SU-DHL-6 (cell line): ENCODE measurements at regions not wholly inside any gene's neighbourhood (a gene's known extent, or its start where the extent isn't known, plus 50 kb on each side); places are given as distances from the start of the nearest gene placed in this dataset.

Experiments
- H2AFZ ChIP-seq: fragments of 200-600 bp; sonication (generic); 2 replicates; pipeline ENCODE4 v1.6.1; 2014; ENCODE audit warnings: low read depth, mild to moderate bottlenecking, moderate library complexity, mixed read lengths, antibody characterized with exemption, low read length; ENCODE audit not compliant: severe bottlenecking
- H3F3A ChIP-seq: fragments of 200-600 bp; shearing (Covaris generic); 2 replicates; pipeline ENCODE4 v1.6.0; 2016; ENCODE audit warnings: antibody characterized with exemption, mild to moderate bottlenecking; ENCODE audit not compliant: insufficient read depth
- H3K27ac ChIP-seq: fragments of 200-600 bp; sonication (generic); 2 replicates; pipeline ENCODE4 v1.5.1; 2016; ENCODE audit warnings: low read depth, mild to moderate bottlenecking, low read length, moderate library complexity, mixed read lengths
- H3K27me3 ChIP-seq: fragments of 200-600 bp; sonication (generic), shearing (Covaris generic); 2 replicates; pipeline ENCODE4 v1.6.0; 2014; ENCODE audit warnings: mild to moderate bottlenecking, low read length
- H3K36me3 ChIP-seq: fragments of 200-600 bp; sonication (generic); 2 replicates; pipeline ENCODE4 v1.6.1; 2014; ENCODE audit warnings: mild to moderate bottlenecking, low read length, mixed read lengths
- H3K4me2 ChIP-seq: fragments of 300-600, 200-600 bp; shearing (Covaris generic), sonication (generic); 2 replicates; pipeline ENCODE4 v1.6.0; 2014; ENCODE audit warnings: low read length, low read depth, mild to moderate bottlenecking; ENCODE audit not compliant: poor library complexity, severe bottlenecking
- H3K4me3 ChIP-seq: fragments of 200-600 bp; sonication (generic); 2 replicates; pipeline ENCODE4 v1.5.1; 2014; ENCODE audit warnings: antibody characterized with exemption, low read length, mild to moderate bottlenecking, mixed read lengths; ENCODE audit not compliant: insufficient read depth, poor library complexity, severe bottlenecking
- H3K79me2 ChIP-seq: fragments of 200-600 bp; sonication (generic); 2 replicates; pipeline ENCODE4 v1.6.1; 2014; ENCODE audit warnings: mild to moderate bottlenecking, low read length, moderate library complexity; ENCODE audit not compliant: insufficient read depth
- H3K9ac ChIP-seq: fragments of 200-600 bp; sonication (generic); 2 replicates; pipeline ENCODE4 v1.7.0; 2014; ENCODE audit warnings: mild to moderate bottlenecking, low read length
- H3K9me2 ChIP-seq: fragments of 200-600 bp; sonication (generic); replicated peaks from 2 replicates; pipeline ENCODE4 v1.6.1; 2014; ENCODE audit warnings: low read length; ENCODE audit not compliant: insufficient read depth
- H3K9me3 ChIP-seq: fragments of 200-600 bp; sonication (generic); 2 replicates; pipeline ENCODE4 v1.6.1; 2014; ENCODE audit warnings: low read length, mixed read lengths; ENCODE audit not compliant: insufficient read depth
- H4K20me1 ChIP-seq: fragments of 200-600 bp; sonication (generic); 2 replicates; pipeline ENCODE4 v1.6.1; 2014; ENCODE audit warnings: low read depth, mild to moderate bottlenecking, antibody characterized with exemption, low read length, moderate library complexity, mixed read lengths
- EZH2phosphoT487 ChIP-seq: fragments of 200-600 bp; sonication (generic), shearing (Covaris generic); conservative IDR thresholded peaks from 2 replicates; pipeline ENCODE4 v1.6.1; 2018; ENCODE audit warnings: mild to moderate bottlenecking, antibody characterized with exemption, low read length, moderate library complexity, mixed read lengths
- TF ChIP-seq, protein P1 (sequence below): fragments of 200-600 bp; sonication (generic); IDR thresholded peaks from one replicate; pipeline ENCODE4 v1.5.1; 2017; ENCODE audit warnings: antibody characterized with exemption, mild to moderate bottlenecking, low read length, moderate library complexity; ENCODE audit not compliant: insufficient read depth, poor library complexity, severe bottlenecking

DNA sequence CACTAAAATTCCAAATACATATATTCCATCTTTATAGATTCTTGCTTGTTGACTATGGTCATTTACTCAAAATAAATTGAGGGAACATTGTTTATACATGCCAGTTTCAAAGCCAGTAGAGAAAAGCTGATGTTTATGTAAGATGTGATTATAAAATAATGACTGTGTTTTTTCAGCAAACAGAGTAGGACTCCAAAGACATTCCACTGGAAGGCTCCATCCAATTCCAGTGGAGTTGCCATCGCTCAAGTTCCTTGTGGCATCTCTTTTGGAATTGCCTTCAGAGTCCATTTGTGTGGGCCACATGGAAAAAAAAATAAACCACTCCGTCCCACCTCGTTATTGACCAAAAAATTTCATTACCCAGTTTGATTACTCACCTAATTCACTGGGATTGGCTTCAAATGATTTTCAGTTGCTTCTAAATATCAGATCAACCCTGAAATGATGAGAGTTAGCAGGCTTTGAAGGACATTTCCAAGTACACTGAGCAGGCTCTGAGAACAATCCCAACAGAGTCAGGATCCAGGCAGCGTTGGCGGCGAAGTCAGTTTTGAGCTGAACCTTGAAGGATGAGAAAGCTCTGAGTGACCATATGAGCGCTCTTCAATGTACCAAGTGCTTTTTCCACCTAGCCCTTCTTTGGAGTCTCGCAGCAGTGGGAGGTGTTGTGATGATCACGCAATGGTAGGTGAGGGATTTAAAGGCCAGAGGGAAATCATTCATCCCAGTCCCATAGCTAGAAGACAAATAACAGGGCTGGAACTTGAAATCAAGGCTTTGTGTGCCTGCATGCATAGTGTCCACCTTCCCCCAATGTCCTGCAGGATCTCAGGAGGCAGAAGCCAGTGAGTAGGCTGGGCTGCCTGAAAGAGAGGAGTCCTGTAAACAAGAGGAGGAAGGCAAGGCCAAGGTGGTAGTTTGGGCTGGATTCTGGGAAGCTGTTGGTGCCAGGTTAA lies 281.7 kb downstream of the CDC5L start:
- H3F3A ChIP-seq, result no peaks in the 10 kb centered on the region

DNA sequence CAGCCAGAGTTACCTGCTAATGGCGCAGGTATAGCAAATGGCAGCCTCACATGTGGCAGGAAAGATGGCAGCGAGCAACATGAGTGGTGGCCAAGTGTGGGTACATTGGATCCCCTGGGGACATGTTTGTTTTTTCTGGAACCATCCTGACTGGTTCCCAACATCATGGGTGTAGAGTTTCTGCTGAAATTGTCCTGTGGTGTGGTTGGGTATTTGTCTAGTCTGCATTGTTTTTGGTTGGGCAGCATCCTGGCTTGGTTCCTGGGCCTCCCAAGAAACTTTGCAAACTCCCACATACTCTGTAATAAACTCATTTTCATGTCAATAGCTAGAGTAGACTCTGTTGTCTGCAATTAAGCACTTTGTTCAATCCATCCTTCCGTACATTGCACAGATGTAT lies 282.6 kb downstream of the CDC5L start:
- Histone ChIP-seq H3K79me2 (no peaks in the 10 kb centered on the region), H3K27ac (no peak overlapping the region), H3K36me3 (no peaks in the 10 kb centered on the region), H3K27me3 (no peaks in the 10 kb centered on the region; the same call in 1 of the 2 replicates), H3K4me2 (no peak overlapping the region), H3K4me3 (no peak overlapping the region), H3K9ac (no peak overlapping the region), H2AFZ (no peak overlapping the region), H3K9me3 (no peaks in the 10 kb centered on the region), H3K9me2 (no peaks in the 10 kb centered on the region), H3F3A (no peaks in the 10 kb centered on the region), H4K20me1 (no peaks in the 10 kb centered on the region)
- TF ChIP-seq, protein P1, sequence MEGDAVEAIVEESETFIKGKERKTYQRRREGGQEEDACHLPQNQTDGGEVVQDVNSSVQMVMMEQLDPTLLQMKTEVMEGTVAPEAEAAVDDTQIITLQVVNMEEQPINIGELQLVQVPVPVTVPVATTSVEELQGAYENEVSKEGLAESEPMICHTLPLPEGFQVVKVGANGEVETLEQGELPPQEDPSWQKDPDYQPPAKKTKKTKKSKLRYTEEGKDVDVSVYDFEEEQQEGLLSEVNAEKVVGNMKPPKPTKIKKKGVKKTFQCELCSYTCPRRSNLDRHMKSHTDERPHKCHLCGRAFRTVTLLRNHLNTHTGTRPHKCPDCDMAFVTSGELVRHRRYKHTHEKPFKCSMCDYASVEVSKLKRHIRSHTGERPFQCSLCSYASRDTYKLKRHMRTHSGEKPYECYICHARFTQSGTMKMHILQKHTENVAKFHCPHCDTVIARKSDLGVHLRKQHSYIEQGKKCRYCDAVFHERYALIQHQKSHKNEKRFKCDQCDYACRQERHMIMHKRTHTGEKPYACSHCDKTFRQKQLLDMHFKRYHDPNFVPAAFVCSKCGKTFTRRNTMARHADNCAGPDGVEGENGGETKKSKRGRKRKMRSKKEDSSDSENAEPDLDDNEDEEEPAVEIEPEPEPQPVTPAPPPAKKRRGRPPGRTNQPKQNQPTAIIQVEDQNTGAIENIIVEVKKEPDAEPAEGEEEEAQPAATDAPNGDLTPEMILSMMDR, result no peak
- TF ChIP-seq EZH2phosphoT487, result no peak

More for the DNA sequence above, 281.7 kb downstream of the CDC5L start:
- H4K20me1 ChIP-seq, result no peaks in the 10 kb centered on the region
- H2AFZ ChIP-seq, result no peak overlapping the region
- no peak for TF ChIP-seq EZH2phosphoT487
- TF ChIP-seq, protein P1, result no peak
- no peak overlapping the region for H3K9ac ChIP-seq
- no peaks in the 10 kb centered on the region for H3K9me2 ChIP-seq
- H3K4me2 ChIP-seq, result no peak overlapping the region
- no peaks in the 10 kb centered on the region for H3K36me3 ChIP-seq
- no peaks in the 10 kb centered on the region for H3K79me2 ChIP-seq
- H3K4me3 ChIP-seq, result no peak overlapping the region
- H3K9me3 ChIP-seq, result no peaks in the 10 kb centered on the region
- H3K27ac ChIP-seq, result no peak overlapping the region
- no peaks in the 10 kb centered on the region; the same call in 1 of the 2 replicates for H3K27me3 ChIP-seq

DNA sequence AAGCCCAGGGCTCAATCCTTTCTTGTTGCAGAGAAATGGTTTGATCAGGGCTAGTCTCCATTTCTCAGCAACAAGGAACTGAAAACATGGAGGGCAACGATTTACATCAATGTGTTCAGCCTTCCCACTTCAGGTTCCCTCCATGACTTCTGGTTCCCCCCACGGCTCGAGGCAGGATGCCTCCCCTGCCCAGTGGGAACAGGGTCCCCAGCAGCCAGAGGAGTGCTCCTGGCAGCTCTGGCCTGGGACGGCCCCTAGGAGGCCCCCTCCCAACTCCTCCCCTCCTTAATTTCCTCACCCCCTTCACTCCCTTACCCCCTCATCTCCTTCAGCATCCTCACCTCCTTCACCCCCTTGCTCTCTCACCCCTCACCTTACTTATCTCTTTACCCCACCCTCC lies 283.8 kb downstream of the CDC5L start:
- Histone ChIP-seq H2AFZ (no peak overlapping the region), H4K20me1 (no peaks in the 10 kb centered on the region), H3K4me2 (no peak overlapping the region), H3K79me2 (no peaks in the 10 kb centered on the region), H3K36me3 (no peaks in the 10 kb centered on the region), H3F3A (no peaks in the 10 kb centered on the region), H3K9me2 (no peaks in the 10 kb centered on the region), H3K9ac (no peak overlapping the region), H3K27me3 (no peaks in the 10 kb centered on the region; the same call in 1 of the 2 replicates), H3K27ac (no peak overlapping the region), H3K9me3 (no peaks in the 10 kb centered on the region), H3K4me3 (no peak overlapping the region)
- no peak for TF ChIP-seq EZH2phosphoT487
- TF ChIP-seq, protein P1, result no peak
